ENCODE measurements at regions not wholly inside any gene's neighbourhood (a gene's known extent, or its start where the extent isn't known, plus 50 kb on each side); places are given as distances from the start of the nearest gene placed in this dataset.

DNA sequence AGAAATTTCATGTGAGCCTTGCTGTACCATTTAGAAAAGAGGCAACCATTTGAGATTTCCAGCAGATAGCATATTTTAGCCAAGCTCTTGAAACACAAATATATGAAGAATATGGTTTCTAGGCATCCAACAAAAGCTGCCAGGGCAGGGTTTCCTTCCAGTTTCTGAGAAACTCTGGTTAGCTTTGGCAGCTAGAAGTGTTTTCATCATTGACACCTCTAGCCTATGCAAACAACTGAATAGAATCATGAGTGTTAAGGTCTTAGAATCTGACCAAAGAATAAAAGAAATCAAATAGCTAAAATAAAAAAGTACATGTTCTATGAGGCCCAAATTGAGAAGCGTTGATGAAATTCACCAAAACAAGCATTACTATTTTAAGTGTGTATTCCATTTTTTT, 188.1 kb downstream of the TMEM167A start:
- TF ChIP-seq, protein P1, sequence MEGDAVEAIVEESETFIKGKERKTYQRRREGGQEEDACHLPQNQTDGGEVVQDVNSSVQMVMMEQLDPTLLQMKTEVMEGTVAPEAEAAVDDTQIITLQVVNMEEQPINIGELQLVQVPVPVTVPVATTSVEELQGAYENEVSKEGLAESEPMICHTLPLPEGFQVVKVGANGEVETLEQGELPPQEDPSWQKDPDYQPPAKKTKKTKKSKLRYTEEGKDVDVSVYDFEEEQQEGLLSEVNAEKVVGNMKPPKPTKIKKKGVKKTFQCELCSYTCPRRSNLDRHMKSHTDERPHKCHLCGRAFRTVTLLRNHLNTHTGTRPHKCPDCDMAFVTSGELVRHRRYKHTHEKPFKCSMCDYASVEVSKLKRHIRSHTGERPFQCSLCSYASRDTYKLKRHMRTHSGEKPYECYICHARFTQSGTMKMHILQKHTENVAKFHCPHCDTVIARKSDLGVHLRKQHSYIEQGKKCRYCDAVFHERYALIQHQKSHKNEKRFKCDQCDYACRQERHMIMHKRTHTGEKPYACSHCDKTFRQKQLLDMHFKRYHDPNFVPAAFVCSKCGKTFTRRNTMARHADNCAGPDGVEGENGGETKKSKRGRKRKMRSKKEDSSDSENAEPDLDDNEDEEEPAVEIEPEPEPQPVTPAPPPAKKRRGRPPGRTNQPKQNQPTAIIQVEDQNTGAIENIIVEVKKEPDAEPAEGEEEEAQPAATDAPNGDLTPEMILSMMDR (IDR thresholded peaks at IDR 0.05; ENCODE audit: low read depth, low read length, missing control alignments) = no peak
- no peak for DNase-seq (ENCODE audit: extremely low read depth, low read depth)
- no peak overlapping the region for H3K4me3 ChIP-seq (replicated peaks; ENCODE audit: low read depth, low read length)

DNA sequence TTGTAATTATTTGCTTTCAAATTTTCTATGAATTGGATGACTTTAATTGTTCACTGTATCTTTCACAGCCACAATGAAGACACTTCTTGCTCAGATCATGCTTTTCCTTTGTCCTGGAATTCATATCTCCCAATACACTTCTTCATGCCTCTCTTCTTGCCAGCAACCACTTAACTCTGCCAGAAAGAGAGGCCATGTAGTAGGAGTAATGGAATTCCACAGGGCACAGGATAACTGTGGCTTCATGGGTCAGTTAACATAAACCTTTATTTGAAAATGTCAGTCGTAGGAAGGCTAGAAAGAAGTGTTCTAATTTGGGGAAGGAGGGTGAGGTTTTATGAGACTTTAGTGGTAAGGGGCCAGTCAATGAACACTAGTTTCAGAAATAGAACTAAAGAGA, 190.3 kb downstream of the TMEM167A start:
- no peak overlapping the region for H3K4me3 ChIP-seq (replicated peaks; ENCODE audit: low read depth, low read length)
- TF ChIP-seq, protein P1 (IDR thresholded peaks at IDR 0.05; ENCODE audit: low read depth, low read length, missing control alignments) = no peak
- no peak for DNase-seq (ENCODE audit: extremely low read depth, low read depth)

DNA sequence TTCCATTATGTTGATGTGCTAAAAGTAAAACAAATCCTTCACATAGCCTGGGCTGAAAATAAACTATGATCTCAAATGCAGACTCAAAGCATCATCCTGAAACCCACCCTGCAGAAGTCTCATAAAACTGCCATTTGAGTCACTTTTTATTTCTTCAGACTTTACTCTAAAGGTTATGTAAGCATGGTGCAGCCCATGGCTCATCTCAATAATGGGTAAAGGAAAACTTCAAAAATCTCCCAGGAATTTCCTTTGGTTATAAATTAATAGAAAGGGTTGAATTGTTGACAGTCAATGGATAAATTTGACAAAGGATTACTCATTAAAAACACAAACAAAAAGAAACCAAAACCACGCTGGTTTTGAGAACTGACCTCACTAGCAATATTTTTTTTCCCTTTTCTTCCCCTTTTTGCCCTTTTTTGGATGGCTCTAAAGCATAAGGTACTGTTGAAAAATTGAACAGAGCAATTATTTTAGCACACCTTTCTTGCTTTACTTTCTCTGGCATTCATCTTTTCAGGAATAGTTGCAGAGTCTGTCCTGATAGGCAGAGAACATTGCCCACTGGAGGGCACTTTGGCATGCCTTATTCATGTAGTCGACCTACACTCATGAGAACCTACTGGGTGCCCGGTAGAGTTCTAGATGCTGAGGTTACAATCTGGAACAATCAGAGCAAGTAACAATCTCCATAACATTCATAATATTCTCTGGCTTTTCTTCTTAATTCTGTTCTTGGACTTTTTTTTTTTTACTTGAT, 191.4 kb downstream of the TMEM167A start:
- H3K4me3 ChIP-seq (replicated peaks; ENCODE audit: low read depth, low read length) = no peak overlapping the region
- TF ChIP-seq, protein P1 (IDR thresholded peaks at IDR 0.05; ENCODE audit: low read depth, low read length, missing control alignments) = peak; percentile 10

DNA sequence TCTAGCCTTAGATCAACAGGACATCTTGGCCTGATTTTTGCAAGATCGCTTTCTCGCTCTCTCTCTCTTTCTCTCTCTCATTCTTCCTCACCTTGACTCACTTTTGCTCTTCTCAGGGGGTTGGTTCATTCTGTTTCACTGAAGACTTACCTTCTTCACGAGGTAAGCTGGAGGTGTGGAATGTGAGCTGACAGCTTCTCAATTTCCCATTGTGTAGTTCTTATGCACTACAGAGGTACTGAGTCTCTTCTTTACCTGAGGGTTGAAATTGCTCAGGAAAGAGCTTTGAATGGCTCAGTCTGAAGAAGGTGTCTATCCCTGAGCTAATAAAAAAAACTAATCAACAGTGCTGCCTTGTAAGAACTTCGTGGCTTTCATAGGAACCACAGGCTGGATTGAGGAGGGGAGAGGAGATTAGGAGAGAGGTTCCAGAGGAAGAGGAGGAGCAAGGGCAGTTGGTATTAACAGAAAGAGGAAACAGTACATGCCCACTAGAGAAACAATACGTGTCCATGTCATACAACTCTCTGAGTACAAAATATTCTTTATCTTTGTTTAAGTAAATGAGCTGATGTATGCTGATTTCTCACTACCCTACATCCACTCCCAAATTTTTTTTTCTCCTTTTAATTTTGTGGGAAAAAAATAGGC, 192.2 kb downstream of the TMEM167A start:
- TF ChIP-seq, protein P1 (IDR thresholded peaks at IDR 0.05; ENCODE audit: low read depth, low read length, missing control alignments) = no peak
- H3K4me3 ChIP-seq (replicated peaks; ENCODE audit: low read depth, low read length) = no peak overlapping the region
- no peak for DNase-seq (ENCODE audit: extremely low read depth, low read depth)

More for the DNA sequence above, 191.4 kb downstream of the TMEM167A start:
- DNase-seq (ENCODE audit: extremely low read depth, low read depth) = no peak

DNA sequence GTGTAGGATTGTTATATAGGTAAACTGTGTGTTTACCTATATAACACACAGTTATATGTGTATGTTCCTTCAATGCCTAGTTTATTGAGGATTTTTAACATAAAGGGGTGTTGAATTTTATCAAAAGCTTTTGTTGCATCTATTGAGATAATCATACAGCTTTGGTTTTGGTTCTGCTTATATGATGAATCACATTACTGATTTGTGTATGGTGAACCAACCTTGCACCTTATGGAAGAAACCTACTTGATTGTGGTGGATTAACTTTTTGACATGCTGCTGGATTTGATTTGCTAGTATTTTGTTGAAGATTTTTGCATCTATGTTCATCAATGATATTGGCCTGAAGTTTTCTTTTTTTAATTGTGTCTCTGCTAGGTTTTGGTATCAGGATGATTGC, 194.9 kb downstream of the TMEM167A start:
- no peak overlapping the region for H3K4me3 ChIP-seq (replicated peaks; ENCODE audit: low read depth, low read length)
- DNase-seq (ENCODE audit: extremely low read depth, low read depth) = no peak
- TF ChIP-seq, protein P1 (IDR thresholded peaks at IDR 0.05; ENCODE audit: low read depth, low read length, missing control alignments) = no peak

DNA sequence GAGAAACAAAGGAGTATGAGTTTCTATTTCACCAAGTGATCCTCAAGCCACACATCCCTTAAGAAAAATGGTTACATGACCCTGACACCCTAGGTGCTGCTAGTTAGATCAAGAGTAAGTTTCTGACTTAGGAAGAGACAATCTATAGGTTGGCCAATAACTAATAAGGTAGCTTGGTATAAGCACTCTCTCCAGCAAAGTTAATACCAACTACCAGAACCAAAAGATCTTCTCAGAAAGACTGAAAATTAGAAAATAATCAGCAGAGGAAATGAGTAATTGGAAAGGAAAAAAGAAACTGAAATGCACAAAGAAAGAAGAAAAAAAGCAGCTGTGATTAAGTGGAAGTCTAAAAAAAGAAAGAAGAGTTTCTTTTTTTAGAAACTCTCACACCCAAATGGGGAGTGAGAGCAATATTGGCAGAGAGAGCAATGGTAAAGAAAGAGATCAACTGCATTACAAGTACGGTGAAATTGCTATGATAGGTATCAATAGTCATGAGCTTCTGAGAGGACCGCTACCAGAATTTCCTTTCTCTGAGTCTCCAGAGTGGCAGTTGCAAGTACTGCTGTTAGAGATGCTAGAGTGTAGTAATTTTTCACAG, 195.5 kb downstream of the TMEM167A start:
- TF ChIP-seq, protein P1 (IDR thresholded peaks at IDR 0.05; ENCODE audit: low read depth, low read length, missing control alignments) = no peak
- no peak overlapping the region for H3K4me3 ChIP-seq (replicated peaks; ENCODE audit: low read depth, low read length)
- DNase-seq (ENCODE audit: extremely low read depth, low read depth) = no peak
